VCaP (cell line): ENCODE measurements at regions not wholly inside any gene's neighbourhood (a gene's known extent, or its start where the extent isn't known, plus 50 kb on each side); places are given as distances from the start of the nearest gene placed in this dataset.

Experiments
- H3K27ac ChIP-seq: fragments of 450-650 bp; 2 replicates; pipeline ENCODE4 v1.5.1; 2017
- TF ChIP-seq, protein P1 (sequence below): fragments of 450-650 bp; conservative IDR thresholded peaks from 2 replicates; pipeline ENCODE4 v1.5.1; 2017; ENCODE audit warnings: mild to moderate bottlenecking, moderate library complexity

DNA sequence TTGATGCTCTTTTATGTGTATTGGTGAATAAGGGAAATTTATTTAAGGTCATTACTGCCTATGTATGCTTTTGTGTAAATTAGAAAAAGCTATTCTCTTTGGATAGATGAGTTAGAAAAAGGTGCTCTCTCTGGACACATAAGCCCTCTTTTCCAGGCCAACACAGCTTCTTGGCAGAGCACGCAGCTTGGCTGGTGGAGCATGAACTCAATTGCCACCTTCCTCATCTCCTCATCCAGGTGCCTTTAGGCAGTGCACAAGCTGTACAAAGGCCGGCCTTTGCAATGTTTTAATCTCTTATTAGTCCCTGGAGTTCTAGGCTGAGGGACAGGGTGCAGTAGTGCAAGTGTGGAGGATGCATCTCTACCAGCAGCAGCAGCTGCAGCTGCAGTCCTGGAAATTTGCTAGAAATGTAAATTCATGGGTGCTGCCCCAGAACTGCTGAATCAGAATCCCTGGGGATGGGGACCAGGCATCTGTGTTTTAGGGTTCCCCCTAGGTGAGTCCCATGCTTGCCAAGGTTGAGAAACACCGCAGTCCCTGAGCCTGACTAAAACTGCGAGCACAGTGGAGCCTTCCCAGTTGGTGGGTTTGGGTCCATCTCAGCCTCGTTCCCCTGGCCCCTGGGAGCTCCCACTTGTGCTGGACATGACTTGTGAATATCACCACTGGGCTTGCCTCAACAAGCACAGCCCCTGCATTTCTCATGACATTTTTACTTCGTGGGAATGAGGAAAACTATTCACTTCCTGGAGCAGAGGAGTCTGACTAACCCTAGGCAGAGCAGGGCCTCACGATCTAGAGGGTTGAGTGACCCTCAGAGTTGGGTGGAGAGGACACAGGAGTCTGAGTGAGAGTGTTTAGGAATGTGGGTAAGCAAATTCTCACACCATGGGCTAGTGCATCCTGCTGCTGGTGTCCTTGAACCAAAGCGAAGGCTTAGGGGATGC lies 272.3 kb downstream of the ZSWIM6 start:
- TF ChIP-seq, protein P1, sequence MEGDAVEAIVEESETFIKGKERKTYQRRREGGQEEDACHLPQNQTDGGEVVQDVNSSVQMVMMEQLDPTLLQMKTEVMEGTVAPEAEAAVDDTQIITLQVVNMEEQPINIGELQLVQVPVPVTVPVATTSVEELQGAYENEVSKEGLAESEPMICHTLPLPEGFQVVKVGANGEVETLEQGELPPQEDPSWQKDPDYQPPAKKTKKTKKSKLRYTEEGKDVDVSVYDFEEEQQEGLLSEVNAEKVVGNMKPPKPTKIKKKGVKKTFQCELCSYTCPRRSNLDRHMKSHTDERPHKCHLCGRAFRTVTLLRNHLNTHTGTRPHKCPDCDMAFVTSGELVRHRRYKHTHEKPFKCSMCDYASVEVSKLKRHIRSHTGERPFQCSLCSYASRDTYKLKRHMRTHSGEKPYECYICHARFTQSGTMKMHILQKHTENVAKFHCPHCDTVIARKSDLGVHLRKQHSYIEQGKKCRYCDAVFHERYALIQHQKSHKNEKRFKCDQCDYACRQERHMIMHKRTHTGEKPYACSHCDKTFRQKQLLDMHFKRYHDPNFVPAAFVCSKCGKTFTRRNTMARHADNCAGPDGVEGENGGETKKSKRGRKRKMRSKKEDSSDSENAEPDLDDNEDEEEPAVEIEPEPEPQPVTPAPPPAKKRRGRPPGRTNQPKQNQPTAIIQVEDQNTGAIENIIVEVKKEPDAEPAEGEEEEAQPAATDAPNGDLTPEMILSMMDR = no peak
- peak overlapping the region; percentile 41 for H3K27ac ChIP-seq

DNA sequence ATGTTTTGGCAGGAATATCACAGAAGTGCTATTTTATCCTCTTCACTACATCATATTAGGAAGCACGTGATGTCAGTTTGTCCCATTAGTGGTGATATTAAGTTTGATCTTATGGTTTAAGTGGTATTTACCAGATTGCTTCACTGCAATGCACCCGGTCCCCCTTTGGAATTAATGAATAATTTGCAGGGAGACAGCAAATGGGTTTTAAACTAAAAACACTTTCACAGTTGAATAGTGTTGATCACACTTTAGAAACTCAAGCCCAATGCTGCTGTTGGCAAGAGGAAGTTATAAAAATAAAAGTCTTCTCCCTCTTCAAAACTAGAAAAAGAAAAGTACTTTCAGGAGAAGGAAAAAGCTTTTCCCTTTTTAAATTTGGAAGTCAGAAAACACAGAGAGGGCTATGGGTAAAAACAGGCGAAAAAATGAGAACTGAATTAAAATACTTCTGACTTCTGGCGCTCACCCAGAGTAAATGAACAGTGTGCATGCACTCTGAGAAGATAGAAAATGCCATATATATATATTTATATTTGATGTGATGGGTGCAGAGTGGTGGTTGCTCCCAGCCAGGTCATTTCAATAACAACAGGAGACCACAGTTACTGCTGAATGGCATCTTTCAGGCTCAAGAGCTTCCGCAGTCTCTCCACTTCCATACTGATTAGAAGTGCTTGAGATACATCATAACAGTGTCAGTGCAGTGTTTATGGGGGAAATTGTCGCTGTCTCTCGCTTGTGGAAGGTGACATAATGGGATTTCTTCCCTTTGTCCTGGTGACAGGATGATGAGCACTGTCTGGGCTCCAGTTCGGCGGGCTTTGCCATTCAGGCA lies 278.0 kb downstream of the ZSWIM6 start:
- H3K27ac ChIP-seq = no peak overlapping the region
- TF ChIP-seq, protein P1 = no peak

DNA sequence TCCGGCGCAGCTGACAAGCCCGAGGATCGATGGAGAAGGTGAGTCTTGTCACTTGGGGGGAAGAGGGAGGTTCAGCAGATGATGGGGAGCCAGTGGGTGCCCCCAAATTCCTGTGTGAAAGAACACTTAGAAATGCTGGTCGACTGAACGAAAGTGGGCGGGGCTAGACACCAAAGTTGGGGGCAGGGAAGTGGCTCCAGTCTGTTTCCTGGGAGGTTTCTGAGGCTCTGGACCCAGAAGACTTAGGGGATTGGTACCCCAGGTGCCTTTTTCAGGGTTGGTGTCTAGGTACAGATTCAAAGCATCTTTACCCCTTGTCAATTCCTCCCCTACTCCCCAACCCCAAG lies 278.6 kb downstream of the ZSWIM6 start:
- TF ChIP-seq, protein P1 = no peak
- H3K27ac ChIP-seq = no peak overlapping the region

DNA sequence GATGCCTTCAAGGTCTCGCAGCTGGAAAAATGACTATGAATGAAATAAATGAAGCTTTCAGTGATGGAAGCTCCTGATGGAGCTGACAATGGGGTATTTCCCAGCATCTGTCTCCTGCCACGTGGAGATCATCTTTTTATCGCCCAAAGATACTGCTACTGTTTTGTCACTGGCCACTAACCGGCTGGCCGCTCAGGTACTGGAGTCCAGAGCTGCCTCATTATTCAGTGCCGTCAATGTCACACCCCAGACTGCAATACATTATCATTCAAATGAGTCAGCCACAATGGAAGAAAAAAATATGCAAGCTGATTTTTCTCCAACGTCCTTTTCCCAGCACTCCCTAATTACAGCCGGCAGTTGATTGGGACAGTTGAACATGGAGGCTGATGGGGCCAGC lies 280.4 kb downstream of the ZSWIM6 start:
- H3K27ac ChIP-seq = no peak overlapping the region
- TF ChIP-seq, protein P1 = no peak

DNA sequence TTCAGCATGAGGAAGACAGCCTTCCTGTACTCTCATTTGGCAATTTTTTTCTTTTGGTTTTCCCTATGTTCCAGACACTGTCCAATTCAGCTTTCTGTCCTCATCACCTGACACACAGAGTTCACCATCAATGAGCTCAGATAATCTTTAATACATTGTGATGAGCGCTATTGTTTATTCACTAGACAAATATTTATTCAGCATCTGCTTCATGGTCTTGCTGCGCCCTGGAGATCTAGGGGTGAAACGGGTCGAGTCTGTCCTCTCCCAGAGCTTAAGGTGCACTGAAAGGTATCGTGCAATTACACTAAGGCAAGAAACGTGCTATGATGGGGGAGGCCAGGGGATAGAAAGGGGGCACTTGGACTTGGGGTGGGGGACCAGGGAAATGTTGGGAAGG lies 281.6 kb downstream of the ZSWIM6 start:
- TF ChIP-seq, protein P1 = no peak
- H3K27ac ChIP-seq = no peak overlapping the region

DNA sequence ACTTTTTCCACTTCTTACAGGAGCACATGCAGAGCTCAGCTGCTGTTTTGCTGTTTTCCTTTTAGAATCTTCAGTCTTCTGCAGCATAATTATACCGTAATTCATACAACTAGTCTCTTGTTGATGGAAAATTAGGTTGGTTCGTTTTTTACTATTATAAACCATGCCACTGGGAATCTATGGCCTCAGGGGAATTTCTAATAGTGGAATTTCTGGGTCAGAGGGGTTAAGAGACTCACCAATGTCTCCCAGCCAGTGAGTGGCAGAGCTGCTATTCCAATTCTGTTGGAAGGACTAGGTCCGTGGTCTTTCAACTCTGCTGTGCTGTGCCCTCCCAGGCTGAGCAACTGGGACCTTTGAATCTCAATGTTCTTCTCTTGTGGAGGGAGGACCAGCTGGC lies 282.5 kb downstream of the ZSWIM6 start:
- TF ChIP-seq, protein P1 = no peak

DNA sequence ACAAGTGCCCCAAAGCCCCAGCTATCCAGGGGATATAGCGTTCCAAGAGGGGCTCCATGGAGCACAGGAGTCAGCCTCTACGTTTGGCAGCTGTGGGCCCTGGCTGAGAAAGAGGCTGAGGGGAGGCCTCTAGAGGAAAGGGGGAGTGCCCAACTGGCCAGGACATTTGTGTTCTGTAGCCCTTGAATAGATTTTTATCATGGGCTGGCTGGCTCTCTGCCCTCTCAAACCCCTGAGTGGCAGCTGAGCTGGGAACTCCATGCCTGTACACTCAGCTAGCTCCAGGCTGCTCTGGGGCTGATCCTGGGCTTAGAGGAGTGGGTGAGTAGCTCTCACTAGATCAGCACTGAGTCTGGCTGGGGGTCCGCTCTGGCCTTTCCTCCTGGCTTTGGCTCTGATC lies 285.0 kb downstream of the ZSWIM6 start:
- TF ChIP-seq, protein P1 = no peak
- H3K27ac ChIP-seq = no peak overlapping the region

More for the DNA sequence above, 282.5 kb downstream of the ZSWIM6 start:
- no peak overlapping the region for H3K27ac ChIP-seq
